Activated CD8-positive, alpha-beta T cell treated with anti-CD3 and anti-CD28 coated beads for 36 hours (primary cell): ENCODE measurements at regions not wholly inside any gene's neighbourhood (a gene's known extent, or its start where the extent isn't known, plus 50 kb on each side); places are given as distances from the start of the nearest gene placed in this dataset.

Experiments
- ATAC-seq: fragments of 200-7000 bp; cut with Tn5 transposase; one replicate; pipeline ENCODE4 v1.10.0; 2021; ENCODE audit warnings: mild to moderate bottlenecking, moderate library complexity
- CTCF ChIA-PET: fragments of 350-600 bp; sonication (Branson Sonifier 250); formaldehyde crosslinking; loops from one replicate; lab custom pipeline; 2021; ENCODE audit warnings: antibody characterized with exemption; lab: Charles Lee
- POLR2A ChIA-PET: fragments of 350-600 bp; sonication (Branson Sonifier 250); formaldehyde crosslinking; loops from one replicate; lab custom pipeline; 2021; ENCODE audit warnings: antibody characterized with exemption; lab: Charles Lee
- DNase-seq: peaks from one replicate; pipeline ENCODE4 v3.0.0-alpha.2; 2020
- H3K27ac Mint-ChIP-seq: one replicate; pipeline ENCODE4 v1.8.0; 2021; ENCODE audit warnings: mild to moderate bottlenecking, mixed read lengths
- H3K27me3 Mint-ChIP-seq: one replicate; pipeline ENCODE4 v1.8.0; 2021; ENCODE audit warnings: mixed read lengths
- H3K36me3 Mint-ChIP-seq: one replicate; pipeline ENCODE4 v1.8.0; 2021; ENCODE audit warnings: low read depth, mixed read lengths
- H3K4me1 Mint-ChIP-seq: one replicate; pipeline ENCODE4 v1.8.0; 2021; ENCODE audit warnings: low read depth, mixed read lengths
- H3K4me3 Mint-ChIP-seq: one replicate; pipeline ENCODE4 v1.8.0; 2021; ENCODE audit warnings: mild to moderate bottlenecking, moderate library complexity, mixed read lengths
- H3K9me3 Mint-ChIP-seq: one replicate; pipeline ENCODE4 v1.8.0; 2021; ENCODE audit warnings: mixed read lengths
- intact Hi-C: fragments of 100-400 bp; cut with micrococcal nuclease; formaldehyde crosslinking; loops from one replicate; pipeline ENCODE4 v1.10.0; 2022
- TF ChIP-seq, protein P1 (sequence below): fragments of 200-600 bp; IDR thresholded peaks from one replicate; pipeline ENCODE4 v1.8.0; 2022; ENCODE audit warnings: antibody characterized with exemption, mild to moderate bottlenecking

DNA sequence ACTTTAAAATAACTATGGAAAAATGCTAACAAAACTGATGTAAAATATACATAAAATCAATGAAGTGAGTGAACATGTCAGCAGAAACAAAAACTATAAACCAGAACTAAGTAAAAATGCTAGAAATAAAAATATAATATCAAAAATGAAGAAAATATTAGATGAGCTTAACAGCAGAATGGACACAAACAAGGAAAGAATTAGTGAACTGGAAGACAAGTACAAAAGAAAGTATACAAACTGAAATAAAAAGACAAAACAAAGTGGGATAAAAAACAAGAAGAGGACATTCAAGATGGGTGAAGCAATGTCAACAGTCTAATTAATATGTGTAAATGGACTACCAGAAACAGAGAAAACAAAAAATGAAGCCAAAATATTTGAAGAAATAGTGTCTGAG is 339.2 kb downstream of the NXPE2 start:
- Mint-ChIP-seq H3K36me3 (no peaks in the 10 kb centered on the region), H3K27ac (no peak overlapping the region), H3K4me3 (no peak overlapping the region), H3K9me3 (peaks cover 17% of the 10 kb centered on the region), H3K4me1 (no peaks in the 10 kb centered on the region), H3K27me3 (peaks cover 4% of the 10 kb centered on the region)
- TF ChIP-seq, protein P1, sequence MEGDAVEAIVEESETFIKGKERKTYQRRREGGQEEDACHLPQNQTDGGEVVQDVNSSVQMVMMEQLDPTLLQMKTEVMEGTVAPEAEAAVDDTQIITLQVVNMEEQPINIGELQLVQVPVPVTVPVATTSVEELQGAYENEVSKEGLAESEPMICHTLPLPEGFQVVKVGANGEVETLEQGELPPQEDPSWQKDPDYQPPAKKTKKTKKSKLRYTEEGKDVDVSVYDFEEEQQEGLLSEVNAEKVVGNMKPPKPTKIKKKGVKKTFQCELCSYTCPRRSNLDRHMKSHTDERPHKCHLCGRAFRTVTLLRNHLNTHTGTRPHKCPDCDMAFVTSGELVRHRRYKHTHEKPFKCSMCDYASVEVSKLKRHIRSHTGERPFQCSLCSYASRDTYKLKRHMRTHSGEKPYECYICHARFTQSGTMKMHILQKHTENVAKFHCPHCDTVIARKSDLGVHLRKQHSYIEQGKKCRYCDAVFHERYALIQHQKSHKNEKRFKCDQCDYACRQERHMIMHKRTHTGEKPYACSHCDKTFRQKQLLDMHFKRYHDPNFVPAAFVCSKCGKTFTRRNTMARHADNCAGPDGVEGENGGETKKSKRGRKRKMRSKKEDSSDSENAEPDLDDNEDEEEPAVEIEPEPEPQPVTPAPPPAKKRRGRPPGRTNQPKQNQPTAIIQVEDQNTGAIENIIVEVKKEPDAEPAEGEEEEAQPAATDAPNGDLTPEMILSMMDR, result no peak
- intact Hi-C loops, result no loop called here
- ATAC-seq, result no peak
- ChIA-PET POLR2A (no interaction called here), CTCF (no interaction called here)
- DNase-seq, result no peak

DNA sequence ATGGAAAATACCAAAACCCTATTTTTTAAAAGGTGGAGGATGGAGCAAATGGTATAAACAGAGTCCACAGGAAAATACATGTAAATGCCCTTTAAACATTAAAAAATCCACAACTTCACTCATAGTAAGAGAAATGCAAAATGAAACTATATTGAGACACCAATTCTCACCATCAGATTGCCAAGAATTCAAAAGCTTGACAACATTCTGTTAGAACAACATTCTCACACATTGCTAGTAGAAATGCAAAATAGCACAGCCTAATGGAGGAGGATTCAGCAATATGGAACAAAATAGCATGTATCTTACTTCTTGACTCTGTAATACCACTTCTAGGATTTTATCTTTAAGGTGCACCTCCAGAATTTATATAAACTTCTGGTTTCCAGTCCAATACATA is 351.8 kb downstream of the NXPE2 start:
- Mint-ChIP-seq H3K9me3 (peaks cover 2% of the 10 kb centered on the region), H3K27ac (no peak overlapping the region), H3K36me3 (no peaks in the 10 kb centered on the region), H3K27me3 (peaks cover 2% of the 10 kb centered on the region), H3K4me3 (no peak overlapping the region), H3K4me1 (no peaks in the 10 kb centered on the region)
- intact Hi-C loops, result no loop called here
- no peak for DNase-seq
- TF ChIP-seq, protein P1, result no peak
- ChIA-PET POLR2A (no interaction called here), CTCF (no interaction called here)
- ATAC-seq, result no peak

DNA sequence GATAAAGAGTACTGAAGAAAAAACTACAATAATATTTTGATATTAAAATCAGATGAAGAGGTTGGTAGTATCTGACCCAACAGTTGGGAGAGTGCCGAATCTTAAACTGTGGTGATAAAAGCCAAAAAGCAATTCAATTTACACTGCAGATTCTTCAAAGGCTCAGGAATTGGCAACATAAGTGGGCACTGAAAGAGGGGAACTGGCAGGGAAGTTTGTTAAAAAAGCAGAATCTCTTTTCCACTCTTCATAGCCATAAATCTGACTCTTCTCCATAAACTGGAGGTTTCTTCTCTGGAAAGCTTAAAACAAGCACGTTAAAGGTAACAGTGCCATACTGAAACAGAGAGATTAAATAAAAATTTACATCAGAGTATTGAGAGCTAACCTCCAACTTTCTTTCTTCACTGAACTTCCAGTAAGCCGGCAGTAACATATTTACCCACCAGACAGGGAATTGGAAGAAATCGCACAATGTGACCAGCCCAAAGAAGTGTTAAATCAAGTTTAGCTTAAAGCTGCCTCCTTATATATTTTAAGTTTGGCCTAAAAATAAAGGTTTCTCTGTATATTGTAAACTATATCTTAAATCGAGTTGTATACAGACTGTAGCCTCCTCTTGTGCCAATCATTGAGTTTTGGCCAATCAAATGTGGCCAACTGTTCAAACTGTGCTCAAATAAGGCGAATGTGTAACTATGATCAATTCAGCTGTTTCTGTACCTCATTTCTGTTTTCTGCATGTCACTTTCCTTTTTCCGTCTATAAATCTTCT is 358.3 kb downstream of the NXPE2 start:
- TF ChIP-seq, protein P1, result no peak

DNA sequence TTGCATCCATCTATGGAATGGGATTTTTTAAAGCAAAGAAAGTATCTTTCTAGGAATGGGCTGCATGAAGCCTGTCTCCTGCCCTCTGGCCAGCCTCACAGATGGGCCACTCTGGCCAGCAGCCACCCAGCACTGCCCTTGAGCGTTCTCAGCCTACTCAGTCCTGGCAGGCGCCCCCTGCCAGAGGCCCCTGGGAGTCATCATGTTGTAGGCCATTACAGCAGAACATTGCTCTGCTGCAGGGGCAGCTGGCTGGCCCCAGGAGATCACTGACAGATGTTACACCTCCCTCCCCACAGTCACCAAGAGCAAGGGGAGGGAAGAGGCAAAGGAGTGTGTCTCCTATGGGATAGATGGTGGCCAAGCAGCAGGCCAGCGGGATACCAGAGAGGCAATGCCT is 363.7 kb downstream of the NXPE2 start:
- H3K36me3 Mint-ChIP-seq, result no peaks in the 10 kb centered on the region
- POLR2A ChIA-PET, result no interaction called here
- no peak overlapping the region for H3K4me3 Mint-ChIP-seq
- ATAC-seq, result no peak
- no peak overlapping the region for H3K27ac Mint-ChIP-seq
- no peak for DNase-seq
- TF ChIP-seq, protein P1, result no peak
- CTCF ChIA-PET, result no interaction called here
- intact Hi-C loops, result no loop called here
- no peaks in the 10 kb centered on the region for H3K27me3 Mint-ChIP-seq
- no peaks in the 10 kb centered on the region for H3K9me3 Mint-ChIP-seq
- H3K4me1 Mint-ChIP-seq, result no peaks in the 10 kb centered on the region

More for the DNA sequence above, 358.3 kb downstream of the NXPE2 start:
- Mint-ChIP-seq H3K4me3 (no peak overlapping the region), H3K4me1 (no peaks in the 10 kb centered on the region), H3K36me3 (no peaks in the 10 kb centered on the region), H3K27ac (no peak overlapping the region), H3K9me3 (no peaks in the 10 kb centered on the region), H3K27me3 (no peaks in the 10 kb centered on the region)
- ChIA-PET POLR2A (no interaction called here), CTCF (no interaction called here)
- DNase-seq, result no peak
- ATAC-seq, result no peak
- intact Hi-C loops, result no loop called here

DNA sequence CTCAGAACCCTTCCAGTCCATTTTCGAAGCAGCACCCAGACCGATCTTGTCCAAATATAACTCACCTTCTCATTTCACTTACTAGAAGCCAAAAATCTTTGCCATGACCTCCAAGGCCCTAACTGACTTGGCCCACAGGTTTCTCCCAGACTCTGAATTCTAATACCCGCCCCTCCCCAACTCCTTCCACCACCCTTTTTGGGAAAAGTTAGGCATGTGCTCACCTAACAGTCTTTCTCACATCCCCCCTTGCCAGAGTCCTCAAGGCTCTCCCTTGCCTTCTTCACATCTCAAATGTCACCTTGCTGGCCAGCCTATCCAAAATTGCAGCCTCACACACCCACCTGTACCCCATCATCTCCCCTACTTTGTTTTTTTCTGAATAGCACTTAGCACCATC is 369.3 kb downstream of the NXPE2 start:
- peaks cover 2% of the 10 kb centered on the region for H3K27me3 Mint-ChIP-seq
- TF ChIP-seq, protein P1, result no peak
- DNase-seq (no peak), ATAC-seq (no peak)
- CTCF ChIA-PET, result no interaction called here
- H3K36me3 Mint-ChIP-seq, result no peaks in the 10 kb centered on the region
- no peak overlapping the region for H3K4me3 Mint-ChIP-seq
- intact Hi-C loops, result no loop called here
- POLR2A ChIA-PET, result no interaction called here
- H3K27ac Mint-ChIP-seq, result no peak overlapping the region
- H3K4me1 Mint-ChIP-seq, result no peaks in the 10 kb centered on the region
- no peaks in the 10 kb centered on the region for H3K9me3 Mint-ChIP-seq
